NCI-H510A (cell line): ENCODE measurements at regions not wholly inside any gene's neighbourhood (a gene's known extent, or its start where the extent isn't known, plus 50 kb on each side); places are given as distances from the start of the nearest gene placed in this dataset.

ENCODE experiments used
- DNase-seq: peaks from one replicate; lab custom pipeline; 2025; lab: John Stamatoyannopoulos, UW

DNA sequence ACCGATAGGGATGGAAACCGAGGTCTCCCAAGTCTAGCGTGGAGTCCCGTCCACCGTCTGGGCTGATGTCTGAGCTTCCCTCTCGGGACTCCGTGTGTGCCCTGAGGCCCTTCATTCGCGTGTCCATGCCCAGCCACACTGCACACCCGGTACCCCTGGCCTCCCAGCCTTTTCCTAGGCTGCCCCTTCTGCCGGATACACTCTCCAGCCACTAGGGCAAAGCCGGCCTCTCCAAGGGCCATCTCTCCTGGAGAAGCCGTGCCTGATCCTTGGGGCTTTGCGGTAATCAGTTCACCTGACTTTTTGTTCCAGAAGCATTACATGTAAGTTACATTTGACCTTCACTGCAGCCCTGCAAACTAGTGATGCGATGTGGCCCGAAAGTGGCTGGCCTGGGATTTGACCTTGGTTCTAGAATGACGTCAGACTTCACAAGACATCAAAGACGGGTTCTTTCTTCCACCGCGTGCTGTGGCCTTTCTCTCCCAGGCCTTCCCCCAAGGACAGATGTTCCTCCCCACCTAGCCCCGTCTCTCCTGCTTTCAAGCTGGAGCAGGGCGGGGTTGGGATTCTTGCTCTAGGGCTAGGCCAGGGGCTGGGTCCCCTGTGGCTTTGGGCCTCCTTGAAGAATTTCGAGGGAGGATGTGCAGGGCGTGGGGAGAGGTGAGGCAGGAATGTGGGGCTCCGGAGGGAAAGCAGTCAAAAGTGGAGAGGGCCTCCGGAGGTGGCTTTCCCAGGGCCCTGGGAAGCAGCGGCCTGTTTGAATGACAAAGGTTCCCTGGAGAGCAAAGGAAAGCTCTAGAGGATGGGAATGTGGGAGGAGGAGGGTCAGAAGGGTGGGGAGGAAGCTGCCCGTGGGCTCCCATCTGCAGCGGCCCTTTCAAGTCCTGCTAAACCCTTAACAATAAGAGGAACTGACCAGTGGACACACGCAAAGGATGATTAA is 49.7 kb upstream of the SLC2A1 start:
- DNase-seq = no peak
